ENCODE measurements at regions not wholly inside any gene's neighbourhood (a gene's known extent, or its start where the extent isn't known, plus 50 kb on each side); places are given as distances from the start of the nearest gene placed in this dataset.
"Not testable (repeated sequence)": the region's sequence is repeated elsewhere in the genome, so short reads cannot be mapped to it uniquely, and the experiment has no call there.

DNA sequence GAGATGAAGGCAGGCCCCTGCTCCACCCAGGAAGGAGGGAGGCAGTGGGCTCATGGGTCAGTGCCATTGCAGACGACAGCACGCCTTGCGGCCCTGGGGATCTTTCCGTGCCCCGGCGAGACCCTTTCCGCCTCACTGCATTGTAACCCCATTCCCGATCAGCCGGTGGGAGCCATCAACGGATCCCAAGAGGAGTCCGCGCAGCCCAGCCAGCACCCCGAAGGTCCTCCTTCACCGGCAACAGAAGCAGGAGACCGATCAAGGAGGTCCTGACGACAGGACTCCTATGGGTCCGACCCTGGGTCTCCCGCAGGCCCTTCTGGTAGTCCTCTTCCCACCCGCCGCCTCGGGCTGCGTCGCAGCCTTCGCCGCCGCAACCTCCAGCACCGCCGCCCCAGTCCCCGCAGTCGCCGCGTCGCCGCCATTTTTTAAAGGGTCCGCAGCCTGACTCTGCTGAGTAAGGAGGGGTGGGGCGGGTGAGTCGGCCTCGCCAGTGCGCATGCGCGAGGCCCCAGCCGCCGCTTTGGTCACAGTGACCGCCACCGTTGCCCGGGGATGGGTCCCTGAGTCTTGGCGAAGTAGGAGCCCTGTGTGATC is 1417.0 kb upstream of the PCDH10 start:
- ATAC-seq: not testable (repeated sequence)

DNA sequence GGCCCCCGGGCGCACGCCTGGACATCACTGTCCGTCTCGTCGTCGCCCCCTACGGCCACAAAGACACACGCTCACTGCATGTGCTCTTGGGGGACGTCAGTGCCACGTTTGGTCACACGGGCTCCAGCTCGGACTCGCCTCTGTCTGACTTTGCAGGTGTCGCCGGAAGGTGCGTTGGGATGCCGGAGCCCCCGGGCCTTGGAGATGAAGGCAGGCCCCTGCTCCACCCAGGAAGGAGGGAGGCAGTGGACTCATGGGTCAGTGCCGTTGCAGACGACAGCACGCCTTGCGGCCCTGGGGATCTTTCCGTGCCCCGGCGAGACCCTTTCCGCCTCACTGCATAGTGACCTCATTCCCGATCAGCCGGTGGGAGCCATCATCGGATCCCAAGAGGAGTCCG is 1414.8 kb upstream of the PCDH10 start:
- ATAC-seq: not testable (repeated sequence)

DNA sequence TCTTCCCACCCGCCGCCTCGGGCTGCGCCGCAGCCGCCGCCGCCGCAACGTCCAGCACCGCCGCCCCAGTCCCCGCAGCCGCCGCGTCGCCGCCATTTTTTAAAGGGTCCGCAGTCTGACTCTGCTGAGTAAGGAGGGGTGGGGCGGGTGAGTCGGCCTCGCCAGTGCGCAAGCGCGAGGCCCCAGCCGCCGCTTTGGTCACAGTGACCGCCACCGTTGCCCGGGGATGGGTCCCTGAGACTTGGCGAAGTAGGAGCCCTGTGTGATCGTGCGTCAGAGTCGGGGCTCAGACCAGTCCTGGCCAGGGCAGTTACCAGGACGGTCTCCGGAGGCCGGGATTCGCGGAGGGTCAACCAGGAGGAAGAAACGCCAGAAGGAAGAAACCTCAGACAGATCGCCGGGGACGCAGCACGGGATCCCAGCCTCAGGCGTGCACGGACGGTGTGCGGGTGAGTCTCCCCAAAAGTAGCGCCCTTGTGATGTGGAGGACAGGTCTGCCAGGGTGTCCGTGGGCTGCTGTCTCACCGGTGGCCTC is 1414.2 kb upstream of the PCDH10 start:
- ATAC-seq: not testable (repeated sequence)

DNA sequence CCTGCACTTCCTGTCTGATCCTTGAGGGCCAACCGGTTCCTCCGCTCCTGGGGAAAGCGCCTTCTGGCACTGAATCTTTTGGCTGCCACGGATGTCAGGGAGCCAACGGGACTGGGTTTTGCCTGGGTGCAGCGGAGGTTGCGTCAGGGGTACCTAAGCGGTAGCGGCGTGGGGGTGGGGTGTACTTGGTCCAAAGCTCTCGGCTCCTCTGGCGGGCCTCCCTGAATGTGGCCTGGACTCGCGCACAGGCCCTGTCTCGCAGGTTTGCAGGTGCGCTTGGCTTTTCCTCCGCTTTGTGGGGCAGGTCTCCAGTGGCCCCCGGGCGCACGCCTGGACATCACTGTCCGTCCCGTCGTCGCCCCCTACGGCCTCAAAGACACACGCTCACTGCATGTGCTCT is 1410.1 kb upstream of the PCDH10 start:
- ATAC-seq: not testable (repeated sequence)

DNA sequence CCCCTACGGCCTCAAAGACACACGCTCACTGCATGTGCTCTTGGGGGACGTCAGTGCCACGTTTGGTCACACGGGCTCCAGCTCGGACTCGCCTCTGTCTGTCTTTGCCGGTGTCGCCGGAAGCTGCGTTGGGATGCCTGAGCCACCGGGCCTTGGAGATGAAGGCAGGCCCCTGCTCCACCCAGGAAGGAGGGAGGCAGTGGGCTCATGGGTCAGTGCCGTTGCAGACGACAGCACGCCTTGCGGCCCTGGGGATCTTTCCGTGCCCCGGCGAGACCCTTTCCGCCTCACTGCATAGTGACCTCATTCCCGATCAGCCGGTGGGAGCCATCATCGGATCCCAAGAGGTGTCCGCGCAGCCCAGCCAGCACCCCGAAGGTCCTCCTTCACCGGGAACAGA is 1407.3 kb upstream of the PCDH10 start:
- ATAC-seq: not testable (repeated sequence)

DNA sequence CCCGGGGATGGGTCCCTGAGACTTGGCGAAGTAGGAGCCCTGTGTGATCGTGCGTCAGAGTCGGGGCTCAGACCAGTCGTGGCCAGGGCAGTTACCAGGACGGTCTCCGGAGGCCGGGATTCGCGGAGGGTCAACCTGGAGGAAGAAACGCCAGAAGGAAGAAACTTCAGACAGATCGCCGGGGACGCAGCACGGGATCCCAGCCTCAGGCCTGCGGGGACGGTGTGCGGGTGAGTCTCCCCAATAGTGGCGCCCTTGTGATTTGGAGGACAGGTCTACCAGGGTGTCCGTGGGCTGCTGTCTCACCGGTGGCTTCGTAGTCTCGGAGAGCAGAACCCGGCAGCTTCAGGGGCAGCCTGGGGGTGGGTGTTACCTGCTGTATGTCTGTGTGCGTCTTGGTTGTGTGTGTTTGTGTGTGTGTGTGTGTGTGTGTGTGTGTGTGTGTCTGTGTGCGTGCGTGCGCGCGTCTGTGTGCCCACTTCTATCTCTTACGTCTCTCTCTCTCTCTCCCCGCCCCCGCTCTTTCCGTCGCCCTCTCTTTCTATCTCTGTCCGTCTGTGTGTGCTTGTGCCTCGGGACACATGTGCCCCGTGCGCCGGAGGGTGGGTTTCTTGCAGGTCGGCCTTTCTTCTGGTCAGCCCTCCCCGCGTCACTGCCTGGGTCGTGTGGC is 1406.4 kb upstream of the PCDH10 start:
- not testable (repeated sequence) for ATAC-seq

DNA sequence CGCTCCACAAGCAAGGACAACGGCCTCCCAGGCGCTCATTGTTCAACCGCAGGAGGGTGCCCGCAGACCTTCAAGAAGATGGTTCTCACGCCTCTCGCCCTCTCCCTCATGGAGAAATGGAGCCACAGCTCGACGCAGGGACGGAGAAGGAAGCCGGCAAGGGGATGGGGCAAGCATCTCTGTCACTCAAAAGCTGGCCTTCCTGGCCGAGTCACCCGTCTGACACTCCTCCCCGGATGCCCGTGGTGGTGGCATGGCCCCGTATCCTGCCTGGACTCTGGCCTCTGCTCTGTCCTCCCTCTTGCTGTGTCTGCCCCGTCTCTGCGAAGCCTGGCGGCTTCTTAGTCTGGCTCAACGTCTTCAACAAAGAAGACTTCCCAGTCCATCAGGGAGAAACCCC is 1405.7 kb upstream of the PCDH10 start:
- not testable (repeated sequence) for ATAC-seq

DNA sequence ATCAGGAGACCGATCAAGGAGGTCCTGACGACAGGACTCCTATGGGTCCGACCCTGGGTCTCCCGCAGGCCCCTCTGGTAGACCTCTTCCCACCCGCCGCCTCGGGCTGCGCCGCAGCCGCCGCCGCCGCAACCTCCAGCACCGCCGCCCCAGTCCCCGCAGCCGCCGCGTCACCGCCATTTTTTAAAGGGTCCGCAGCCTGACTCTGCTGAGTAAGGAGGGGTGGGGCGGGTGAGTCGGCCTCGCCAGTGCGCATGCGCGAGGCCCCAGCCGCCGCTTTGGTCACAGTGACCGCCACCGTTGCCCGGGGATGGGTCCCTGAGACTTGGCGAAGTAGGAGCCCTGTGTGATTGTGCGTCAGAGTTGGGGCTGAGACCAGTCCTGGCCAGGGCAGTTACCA is 1401.9 kb upstream of the PCDH10 start:
- ATAC-seq: not testable (repeated sequence)

DNA sequence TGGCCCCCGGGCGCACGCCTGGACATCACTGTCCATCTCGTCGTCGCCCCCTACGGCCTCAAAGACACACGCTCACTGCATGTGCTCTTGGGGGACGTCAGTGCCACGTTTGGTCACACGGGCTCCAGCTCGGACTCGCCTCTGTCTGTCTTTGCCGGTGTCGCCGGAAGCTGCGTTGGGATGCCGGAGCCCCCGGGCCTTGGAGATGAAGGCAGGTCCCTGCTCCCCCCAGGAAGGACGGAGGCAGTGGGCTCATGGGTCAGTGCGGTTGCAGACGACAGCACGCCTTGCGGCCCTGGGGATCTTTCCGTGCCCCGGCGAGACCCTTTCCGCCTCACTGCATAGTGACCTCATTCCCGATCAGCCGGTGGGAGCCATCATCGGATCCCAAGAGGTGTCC is 1399.9 kb upstream of the PCDH10 start:
- ATAC-seq: not testable (repeated sequence)

DNA sequence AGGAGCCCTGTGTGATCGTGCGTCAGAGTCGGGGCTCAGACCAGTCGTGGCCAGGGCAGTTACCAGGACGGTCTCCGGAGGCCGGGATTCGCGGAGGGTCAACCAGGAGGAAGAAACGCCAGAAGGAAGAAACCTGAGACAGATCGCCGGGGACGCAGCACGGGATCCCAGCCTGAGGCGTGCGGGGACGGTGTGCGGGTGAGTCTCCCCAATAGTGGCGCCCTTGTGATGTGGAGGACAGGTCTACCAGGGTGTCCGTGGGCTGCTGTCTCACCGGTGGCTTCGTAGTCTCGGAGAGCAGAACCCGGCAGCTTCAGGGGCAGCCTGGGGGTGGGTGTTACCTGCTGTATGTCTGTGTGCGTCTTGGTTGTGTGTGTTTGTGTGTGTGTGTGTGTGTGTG is 1399.1 kb upstream of the PCDH10 start:
- ATAC-seq: not testable (repeated sequence)

DNA sequence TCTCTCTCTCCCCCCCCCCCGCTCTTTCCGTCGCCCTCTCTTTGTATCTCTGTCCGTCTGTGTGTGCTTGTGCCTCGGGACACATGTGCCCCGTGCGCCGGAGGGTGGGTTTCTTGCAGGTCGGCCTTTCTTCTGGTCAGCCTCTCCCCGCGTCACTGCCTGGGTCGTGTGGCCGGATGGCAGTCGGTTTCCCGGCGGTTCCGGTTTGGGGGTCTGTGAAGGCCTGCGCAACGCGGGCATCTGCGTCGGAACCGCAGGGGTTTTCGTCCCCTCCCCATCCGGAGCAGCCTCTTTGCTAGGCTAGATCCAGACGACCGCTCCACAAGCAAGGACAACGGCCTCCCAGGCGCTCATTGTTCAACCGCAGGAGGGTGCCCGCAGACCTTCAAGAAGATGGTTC is 1398.6 kb upstream of the PCDH10 start:
- not testable (repeated sequence) for ATAC-seq

DNA sequence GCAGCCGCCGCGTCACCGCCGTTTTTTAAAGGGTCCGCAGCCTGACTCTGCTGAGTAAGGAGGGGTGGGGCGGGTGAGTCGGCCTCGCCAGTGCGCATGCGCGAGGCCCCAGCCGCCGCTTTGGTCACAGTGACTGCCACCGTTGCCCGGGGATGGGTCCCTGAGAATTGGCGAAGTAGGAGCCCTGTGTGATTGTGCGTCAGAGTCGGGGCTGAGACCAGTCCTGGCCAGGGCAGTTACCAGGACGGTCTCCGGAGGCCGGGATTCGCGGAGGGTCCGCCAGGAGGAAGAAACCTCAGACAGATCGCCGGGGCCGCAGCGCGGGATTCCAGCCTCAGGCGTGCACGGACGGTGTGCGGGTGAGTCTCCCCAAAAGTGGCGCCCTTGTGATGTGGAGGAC is 1386.9 kb upstream of the PCDH10 start:
- not testable (repeated sequence) for ATAC-seq

DNA sequence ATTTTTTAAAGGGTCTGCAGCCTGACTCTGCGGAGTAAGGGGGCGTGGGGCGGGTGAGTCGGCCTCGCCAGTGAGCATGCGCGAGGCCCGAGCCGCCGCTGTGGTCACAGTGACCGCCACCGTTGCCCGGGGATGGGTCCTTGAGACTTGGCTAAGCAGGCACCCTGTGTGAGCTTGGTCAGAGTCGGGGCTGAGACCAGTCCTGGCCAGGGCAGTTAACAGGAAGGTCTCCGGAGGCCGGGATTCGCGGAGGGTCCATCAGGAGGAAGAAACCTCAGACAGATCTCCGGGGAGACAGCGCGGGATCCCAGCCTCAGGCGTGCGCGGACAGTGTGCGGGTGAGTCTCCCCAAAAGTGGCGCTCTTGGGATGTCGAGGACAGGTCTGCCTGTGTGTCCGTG is 1384.4 kb upstream of the PCDH10 start:
- no peak for ATAC-seq

DNA sequence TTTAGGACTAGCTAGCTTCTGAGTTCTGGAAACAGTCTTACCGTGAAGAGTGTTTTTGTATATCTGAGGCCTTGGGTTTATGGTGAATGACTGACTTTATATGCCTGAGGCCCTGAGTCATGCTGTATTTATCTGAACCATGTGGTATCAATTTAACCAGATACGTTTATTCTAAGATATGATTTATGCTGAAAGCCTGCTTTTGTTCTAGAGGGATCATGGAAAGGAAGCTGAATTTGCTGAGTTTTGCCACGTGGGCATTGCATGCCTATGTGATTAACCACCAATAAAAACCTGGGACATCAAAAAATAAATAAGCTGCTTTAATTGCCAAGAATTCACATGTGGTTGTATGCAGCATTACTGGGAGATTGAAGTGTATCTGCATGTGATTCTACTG is 1374.7 kb upstream of the PCDH10 start:
- ATAC-seq: not testable (repeated sequence)

DNA sequence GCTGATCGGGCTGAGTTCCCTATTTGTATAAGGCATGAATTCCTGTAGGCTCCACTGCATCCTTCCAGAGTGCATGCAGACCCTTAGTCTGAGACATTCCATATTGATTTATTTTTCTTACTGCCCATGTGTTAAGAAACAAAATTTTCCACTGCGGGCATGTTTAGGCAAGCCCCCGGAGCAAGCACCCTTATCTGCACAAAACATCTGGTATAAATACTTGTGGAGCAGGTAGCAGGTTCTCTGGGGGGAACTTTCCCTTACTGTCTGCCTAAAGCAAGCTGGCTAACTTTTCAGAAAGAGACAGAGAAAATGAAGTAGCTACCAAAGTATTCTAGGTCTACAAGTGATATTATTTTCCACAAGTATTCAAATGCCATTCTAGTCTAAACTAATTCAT is 1338.5 kb upstream of the PCDH10 start:
- not testable (repeated sequence) for ATAC-seq

Measured in esophagus mucosa (tissue), 1 donor.